PC-3 (cell line): ENCODE measurements at regions not wholly inside any gene's neighbourhood (a gene's known extent, or its start where the extent isn't known, plus 50 kb on each side); places are given as distances from the start of the nearest gene placed in this dataset.

Experiments used
- ATAC-seq: fragments of 200-7000 bp; cut with Tn5 transposase; 2 replicates; pipeline ENCODE4 v1.9.1; 2020; ENCODE audit warnings: mild to moderate bottlenecking, moderate library complexity
- BruUV-seq: library from RNA; stranded (reverse); fragments of 400-500 nt; replicated peaks from 2 replicates; lab custom pipeline; 2021; lab: Mats Ljungman, UMichigan
- CTCF ChIA-PET: fragments of 300-600 bp; sonication (Branson Sonifier 250); formaldehyde crosslinking; loops from one replicate; lab custom pipeline; 2022; ENCODE audit warnings: antibody characterized with exemption; lab: Charles Lee
- POLR2A ChIA-PET: fragments of 300-600 bp; sonication (Branson Sonifier 250); formaldehyde crosslinking; loops from one replicate; lab custom pipeline; 2022; ENCODE audit warnings: antibody characterized with exemption; ENCODE audit not compliant: unreplicated experiment; lab: Charles Lee
- DNase-seq: peaks from one replicate; pipeline ENCODE4 v3.0.0-alpha.2; 2015
- H2AFZ ChIP-seq: fragments of 300-600 bp; sonication (generic); 2 replicates; pipeline ENCODE4 v1.6.0; 2016; ENCODE audit warnings: antibody characterized with exemption, low read length
- H3F3A ChIP-seq: fragments of 300-600 bp; sonication (generic); one replicate; pipeline ENCODE4 v1.6.0; 2017; ENCODE audit warnings: antibody characterized with exemption, low read length, control low read depth, mild to moderate bottlenecking; ENCODE audit not compliant: unreplicated experiment
- H3K27ac ChIP-seq: fragments of 300-600 bp; sonication (generic); 2 replicates; pipeline ENCODE4 v1.5.1; 2016; ENCODE audit warnings: mild to moderate bottlenecking, low read length
- H3K27me3 ChIP-seq: fragments of 300-600 bp; sonication (generic); 2 replicates; pipeline ENCODE4 v1.6.1; 2016; ENCODE audit warnings: low read length, mixed read lengths
- H3K36me3 ChIP-seq: fragments of 300-600 bp; sonication (generic); 2 replicates; pipeline ENCODE4 v1.6.1; 2016; ENCODE audit warnings: low read depth, mixed run types, low read length, mixed read lengths
- H3K4me1 ChIP-seq: fragments of 300-600 bp; sonication (generic); 2 replicates; pipeline ENCODE4 v1.5.1; 2016; ENCODE audit warnings: low read length; ENCODE audit not compliant: insufficient read depth
- H3K4me2 ChIP-seq: fragments of 300-600 bp; sonication (generic); 2 replicates; pipeline ENCODE4 v1.6.0; 2016; ENCODE audit warnings: low read length
- H3K4me3 ChIP-seq: fragments of 300-600 bp; sonication (generic); 2 replicates; pipeline ENCODE4 v1.5.1; 2016; ENCODE audit warnings: mild to moderate bottlenecking, low read length, mixed read lengths
- H3K79me2 ChIP-seq: fragments of 300-600 bp; sonication (generic); 2 replicates; pipeline ENCODE4 v1.6.1; 2017; ENCODE audit warnings: low read length, mixed read lengths
- H3K9ac ChIP-seq: fragments of 300-600 bp; sonication (generic); 2 replicates; pipeline ENCODE4 v1.6.0; 2016; ENCODE audit warnings: mild to moderate bottlenecking, low read length
- H3K9me2 ChIP-seq: fragments of 300-600 bp; sonication (generic); replicated peaks from 2 replicates; pipeline ENCODE4 v1.6.1; 2016; ENCODE audit warnings: mixed run types, low read length, mixed read lengths
- H3K9me3 ChIP-seq: fragments of 300-600 bp; sonication (generic); 2 replicates; pipeline ENCODE4 v1.6.1; 2016; ENCODE audit warnings: low read length, mixed read lengths
- H4K20me1 ChIP-seq: fragments of 300-600 bp; sonication (generic); 2 replicates; pipeline ENCODE4 v1.6.1; 2016; ENCODE audit warnings: low read length, mixed read lengths
- CTCF ChIP-seq: fragments of 300-600 bp; sonication (generic); conservative IDR thresholded peaks from 2 replicates; pipeline ENCODE4 v1.5.1; 2017; ENCODE audit warnings: antibody characterized with exemption, low read depth, mild to moderate bottlenecking, low read length
- EZH2 ChIP-seq: fragments of 300-600 bp; sonication (generic); IDR thresholded peaks from one replicate; pipeline ENCODE4 v1.6.1; 2017; ENCODE audit warnings: antibody characterized with exemption, mild to moderate bottlenecking, low read length; ENCODE audit not compliant: unreplicated experiment
- EZH2phosphoT487 ChIP-seq: fragments of 300-600 bp; sonication (generic); IDR thresholded peaks from 2 replicates; pipeline ENCODE4 v1.6.1; 2018; ENCODE audit warnings: mild to moderate bottlenecking, antibody characterized with exemption, low read length, borderline replicate concordance
- intact Hi-C: fragments of 100-400 bp; cut with micrococcal nuclease; formaldehyde crosslinking; loops from 2 replicates; pipeline ENCODE4 v1.9.0; 2023

- Histone ChIP-seq H3K4me1 (no peaks in the 10 kb centered on the region), H3F3A (no peaks in the 10 kb centered on the region), H3K9ac (no peak overlapping the region), H3K36me3 (no peaks in the 10 kb centered on the region), H3K9me3 (no peaks in the 10 kb centered on the region), H3K27me3 (peaks cover 19% of the 10 kb centered on the region), H4K20me1 (no peaks in the 10 kb centered on the region), H3K4me3 (no peak overlapping the region), H3K9me2 (no peaks in the 10 kb centered on the region), H2AFZ (no peak overlapping the region), H3K79me2 (no peaks in the 10 kb centered on the region), H3K27ac (no peak overlapping the region), H3K4me2 (no peak overlapping the region)
- ChIA-PET POLR2A (no interaction called here), CTCF (no interaction called here)
- DNase-seq (no peak), ATAC-seq (no peak)
- BruUV-seq = no TSS peak
- no peak for TF ChIP-seq EZH2
- intact Hi-C loops = no loop called here
Observed at GRCh38 chr11:19524171-19524671, 188.4 kb upstream of the NAV2 start.

- Histone ChIP-seq H3K36me3 (no peaks in the 10 kb centered on the region), H3K4me2 (no peak overlapping the region), H3K9me3 (no peaks in the 10 kb centered on the region), H4K20me1 (no peaks in the 10 kb centered on the region), H3F3A (no peaks in the 10 kb centered on the region), H3K27me3 (peaks cover 21% of the 10 kb centered on the region), H2AFZ (no peak overlapping the region), H3K4me1 (no peaks in the 10 kb centered on the region), H3K79me2 (no peaks in the 10 kb centered on the region), H3K9me2 (no peaks in the 10 kb centered on the region), H3K27ac (no peak overlapping the region), H3K4me3 (no peak overlapping the region), H3K9ac (no peak overlapping the region)
- ChIA-PET CTCF (no interaction called here), POLR2A (no interaction called here)
- ATAC-seq (no peak), DNase-seq (no peak)
- TF ChIP-seq EZH2 (no peak), EZH2phosphoT487 (no peak), CTCF (no peak)
- intact Hi-C loops = no loop called here
- no TSS peak for BruUV-seq
Observed at GRCh38 chr11:19520681-19521080, 192.0 kb upstream of the NAV2 start.

- Histone ChIP-seq H3K36me3 (no peaks in the 10 kb centered on the region), H3K27me3 (peaks cover 26% of the 10 kb centered on the region), H3K79me2 (no peaks in the 10 kb centered on the region), H3K4me3 (no peak overlapping the region), H4K20me1 (no peaks in the 10 kb centered on the region), H2AFZ (no peak overlapping the region), H3K9me2 (no peaks in the 10 kb centered on the region), H3K4me1 (no peaks in the 10 kb centered on the region), H3K9me3 (no peaks in the 10 kb centered on the region), H3K4me2 (no peak overlapping the region), H3K9ac (no peak overlapping the region), H3F3A (no peaks in the 10 kb centered on the region), H3K27ac (no peak overlapping the region)
- ChIA-PET POLR2A (no interaction called here), CTCF (no interaction called here)
- intact Hi-C loops = no loop called here
- no TSS peak for BruUV-seq
- TF ChIP-seq CTCF = no peak
- no peak for TF ChIP-seq EZH2
- no peak for TF ChIP-seq EZH2phosphoT487
- ATAC-seq = no peak
- DNase-seq = no peak
Observed at GRCh38 chr11:19519912-19520641, 192.6 kb upstream of the NAV2 start.
